ENCODE measurements at regions not wholly inside any gene's neighbourhood (a gene's known extent, or its start where the extent isn't known, plus 50 kb on each side); places are given as distances from the start of the nearest gene placed in this dataset.

- TF ChIP-seq CTCF (IDR thresholded peaks at IDR 0.05) (no peak), POLR2A (IDR thresholded peaks at IDR 0.05) (peak in 2 of 3 donors; percentile 26 to 44)
Measured at GRCh38 chr15:66931768-66932633, 133.4 kb upstream of the SMAD3 start.

Measured in body of pancreas (tissue), 4 donors.